H1 (cell line): ENCODE measurements at regions not wholly inside any gene's neighbourhood (a gene's known extent, or its start where the extent isn't known, plus 50 kb on each side); places are given as distances from the start of the nearest gene placed in this dataset.

Source experiments
- CTCF ChIA-PET: fragments of 300-600 bp; sonication (Branson Sonifier 250); formaldehyde crosslinking; loops from one replicate; lab custom pipeline; 2021; ENCODE audit not compliant: partially characterized antibody; lab: Charles Lee
- POLR2A ChIA-PET: fragments of 300-600 bp; sonication (Branson Sonifier 250); formaldehyde crosslinking; loops from one replicate; lab custom pipeline; 2021; ENCODE audit warnings: inconsistent platforms; ENCODE audit not compliant: partially characterized antibody; lab: Charles Lee
- DNase-seq, 2 experiments: peaks; one replicate each; pipeline versions ENCODE4 v3.0.0 to v3.0.0-alpha.2; 2010 to 2022; ENCODE audit warnings: low spot score in 2 of 2, low read depth in 1 of 2, mixed read lengths in 1 of 2
- FAIRE-seq: peaks from 2 replicates; lab custom pipeline; 2011; peaks lifted over from hg19 to GRCh38; lab: Jason Lieb, UNC
- H2AFZ ChIP-seq: 2 replicates; pipeline ENCODE4 v1.8.1; 2012; ENCODE audit warnings: low read length, inconsistent platforms
- H2AK5ac ChIP-seq: 2 replicates; pipeline ENCODE4 v1.6.1; 2013; ENCODE audit warnings: low read depth, low read length
- H2BK120ac ChIP-seq: replicated peaks from 2 replicates; pipeline ENCODE3; 2013; ENCODE audit warnings: low read depth, low read length, inconsistent platforms
- H2BK12ac ChIP-seq: 2 replicates; pipeline ENCODE4 v1.6.1; 2013; ENCODE audit warnings: low read depth, low read length
- H2BK15ac ChIP-seq: 2 replicates; pipeline ENCODE4 v1.6.1; 2013; ENCODE audit warnings: low read length
- H2BK20ac ChIP-seq: 2 replicates; pipeline ENCODE4 v1.6.1; 2013; ENCODE audit warnings: low read length
- H2BK5ac ChIP-seq: 2 replicates; pipeline ENCODE4 v1.6.1; 2013; ENCODE audit warnings: low read depth, low read length
- H3K14ac ChIP-seq: 2 replicates; pipeline ENCODE4 v1.6.1; 2013; ENCODE audit warnings: inconsistent platforms; ENCODE audit not compliant: insufficient read length
- H3K18ac ChIP-seq: 2 replicates; pipeline ENCODE4 v1.6.1; 2013; ENCODE audit warnings: low read length; ENCODE audit errors: extremely low read depth
- H3K23ac ChIP-seq: 2 replicates; pipeline ENCODE4 v1.6.1; 2013; ENCODE audit warnings: inconsistent platforms; ENCODE audit not compliant: insufficient read length
- H3K23me2 ChIP-seq: 2 replicates; pipeline ENCODE4 v1.6.1; 2013; ENCODE audit warnings: low read depth, low read length
- H3K27ac ChIP-seq: 2 replicates; pipeline ENCODE4 v1.6.1; 2011; ENCODE audit warnings: low read depth, low read length, inconsistent platforms
- H3K27me3 ChIP-seq, 4 experiments: replicated peaks in 1 of 4; 1 replicate in 1 of 4; 2 replicates in 3 of 4; pipeline versions ENCODE4 v1.6.1 to v1.8.1; 2011 to 2013; ENCODE audit warnings: low read length in 3 of 4, mild to moderate bottlenecking in 3 of 4, inconsistent platforms in 2 of 4, mixed read lengths in 2 of 4, moderate library complexity in 1 of 4; ENCODE audit not compliant: control insufficient read depth in 3 of 4, insufficient read depth in 3 of 4; ENCODE audit errors: extremely low read depth in 1 of 4
- H3K36me3 ChIP-seq, 4 experiments: 2 replicates each; pipeline versions ENCODE4 v1.6.1 to v1.8.1; 2011 to 2013; ENCODE audit warnings: mild to moderate bottlenecking in 4 of 4, low read length in 3 of 4, moderate library complexity in 2 of 4, control low read depth in 1 of 4, inconsistent platforms in 1 of 4; ENCODE audit not compliant: insufficient read depth in 4 of 4, control insufficient read depth in 2 of 4
- H3K4ac ChIP-seq: replicated peaks from 2 replicates; pipeline ENCODE3; 2013; ENCODE audit warnings: low read length, low read depth, mixed read lengths, inconsistent platforms; ENCODE audit not compliant: insufficient read length
- H3K4me1 ChIP-seq, 4 experiments: replicated peaks in 1 of 4; 1 replicate in 1 of 4; 2 replicates in 3 of 4; pipeline versions ENCODE4 v1.6.1 to v1.8.1; 2011 to 2013; ENCODE audit warnings: low read length in 3 of 4, inconsistent platforms in 2 of 4, mixed read lengths in 1 of 4; ENCODE audit not compliant: insufficient read depth in 4 of 4, control insufficient read depth in 3 of 4
- H3K4me2 ChIP-seq, 2 experiments: 2 replicates each; pipeline versions ENCODE4 v1.6.1 to v1.8.1; 2011 to 2013; ENCODE audit warnings: low read depth in 2 of 2, low read length in 2 of 2, control low read depth in 1 of 2, inconsistent platforms in 1 of 2, mild to moderate bottlenecking in 1 of 2; ENCODE audit not compliant: insufficient read depth in 1 of 2
- H3K4me3 ChIP-seq, 4 experiments: fragments of 200-600, 300-600 bp in 1 of 4; sonication (generic), shearing (Covaris generic), sonication (Bioruptor Twin) in 1 of 4; 2 replicates each; pipeline versions ENCODE4 v1.5.1 to v1.8.1; 2011 to 2016; ENCODE audit warnings: low read length in 4 of 4, low read depth in 3 of 4, control low read depth in 2 of 4, inconsistent platforms in 2 of 4, mild to moderate bottlenecking in 2 of 4, mixed read lengths in 1 of 4, moderate library complexity in 1 of 4; ENCODE audit not compliant: insufficient read depth in 2 of 4; ENCODE audit errors: extremely low read depth in 1 of 4
- H3K56ac ChIP-seq: replicated peaks from 2 replicates; pipeline ENCODE3; 2013; ENCODE audit warnings: low read depth, mild to moderate bottlenecking, mixed read lengths, low read length, inconsistent platforms; ENCODE audit not compliant: insufficient read length
- H3K79me1 ChIP-seq: 2 replicates; pipeline ENCODE4 v1.6.1; 2013; ENCODE audit warnings: low read depth, low read length, control low read depth
- H3K79me2 ChIP-seq, 2 experiments: 2 replicates each; pipeline versions ENCODE4 v1.6.1 to v1.8.1; 2012 to 2013; ENCODE audit warnings: low read length in 2 of 2, mild to moderate bottlenecking in 2 of 2, inconsistent platforms in 1 of 2; ENCODE audit not compliant: insufficient read depth in 2 of 2, control insufficient read depth in 1 of 2
- H3K9ac ChIP-seq, 4 experiments: replicated peaks in 1 of 4; 1 replicate in 1 of 4; 2 replicates in 3 of 4; pipeline versions ENCODE4 v1.6.1 to v1.8.1; 2011 to 2013; ENCODE audit warnings: low read depth in 3 of 4, low read length in 3 of 4, control low read depth in 2 of 4, mild to moderate bottlenecking in 2 of 4, moderate library complexity in 2 of 4, inconsistent platforms in 1 of 4; ENCODE audit errors: extremely low read depth in 1 of 4
- H3K9me3 ChIP-seq, 2 experiments: 2 replicates each; pipeline versions ENCODE4 v1.6.1 to v1.8.1; 2012 to 2013; ENCODE audit warnings: mild to moderate bottlenecking in 2 of 2, moderate library complexity in 2 of 2, control low read depth in 1 of 2, inconsistent platforms in 1 of 2, low read depth in 1 of 2, low read length in 1 of 2, mixed read lengths in 1 of 2; ENCODE audit not compliant: insufficient read depth in 2 of 2
- H4K20me1 ChIP-seq, 2 experiments: replicated peaks in 1 of 2; 2 replicates each; pipeline versions ENCODE3 to v1.8.1; 2011 to 2013; ENCODE audit warnings: inconsistent platforms in 2 of 2, low read length in 2 of 2, mild to moderate bottlenecking in 1 of 2; ENCODE audit not compliant: insufficient read depth in 2 of 2, control insufficient read depth in 1 of 2
- H4K5ac ChIP-seq: 2 replicates; pipeline ENCODE4 v1.6.1; 2013; ENCODE audit warnings: low read length, low read depth, mixed read lengths, inconsistent platforms; ENCODE audit not compliant: insufficient read length
- H4K8ac ChIP-seq: 2 replicates; pipeline ENCODE4 v1.8.0; 2013; ENCODE audit warnings: mild to moderate bottlenecking, moderate library complexity, low read length, inconsistent platforms; ENCODE audit not compliant: insufficient read depth; ENCODE audit errors: extremely low read depth
- H4K91ac ChIP-seq: replicated peaks from 2 replicates; pipeline ENCODE3; 2013; ENCODE audit warnings: low read length, mixed read lengths, inconsistent platforms; ENCODE audit not compliant: insufficient read length
- CBX5 ChIP-seq: fragments of 300-800, 300-1000 bp; sonication (generic); IDR thresholded peaks from 2 replicates; pipeline ENCODE4 v1.7.1; 2016; ENCODE audit warnings: antibody characterized with exemption, low read length, low read depth
- CTBP2 ChIP-seq: IDR thresholded peaks from 2 replicates; pipeline ENCODE4 v1.7.0; 2011; ENCODE audit warnings: borderline replicate concordance, mild to moderate bottlenecking, moderate library complexity, mixed read lengths, low read length; ENCODE audit not compliant: insufficient read depth, insufficient read length
- POU5F1 ChIP-seq: IDR thresholded peaks from 2 replicates; pipeline ENCODE4 v1.6.1; 2011; ENCODE audit warnings: low read depth, mild to moderate bottlenecking, low read length, moderate library complexity
- SIX5 ChIP-seq: IDR thresholded peaks from 2 replicates; pipeline ENCODE4 v1.6.1; 2011; ENCODE audit warnings: mild to moderate bottlenecking, low read depth, low read length
- SP2 ChIP-seq: IDR thresholded peaks from 2 replicates; pipeline ENCODE4 v1.6.1; 2012; ENCODE audit warnings: mild to moderate bottlenecking, low read length, inconsistent platforms
- WGBS, 2 experiments: shearing (Covaris generic) in 1 of 2; methylation state at CpG; one replicate each; pipeline versions ENCODE4 v1.1.6 to v1.1.7; 2013 to 2015; ENCODE audit warnings: low lambda C conversion rate in 2 of 2, mixed read lengths in 2 of 2, inconsistent platforms in 1 of 2, low coverage in 1 of 2, missing lambda C conversion rate in 1 of 2; ENCODE audit not compliant: insufficient replicate concordance in 2 of 2, insufficient coverage in 1 of 2, insufficient read length in 1 of 2; ENCODE audit errors: extremely low coverage in 1 of 2, missing lambda C conversion rate in 1 of 2; 5-methylcytosine and 5-hydroxymethylcytosine counted together

- no peaks in the 10 kb centered on the region for H3K27me3 ChIP-seq
- CTCF ChIA-PET = interaction anchor here (1.1 kb wide), 1 partner anchor 15 kb away, joined by 3 read pairs; no protein-coding TSS in a partner anchor
- no peak overlapping the region for H3K4me3 ChIP-seq
- no peak for FAIRE-seq
- H4K91ac ChIP-seq = no peak overlapping the region
- no peak overlapping the region for H2AK5ac ChIP-seq
- no peak overlapping the region for H2BK120ac ChIP-seq
- H3K14ac ChIP-seq = no peak overlapping the region
- DNase-seq = no peak
- no peak overlapping the region for H2BK20ac ChIP-seq
- no peak overlapping the region for H3K56ac ChIP-seq
- H2AFZ ChIP-seq = no peak overlapping the region
- H3K79me2 ChIP-seq = no peaks in the 10 kb centered on the region
- H4K20me1 ChIP-seq = no peaks in the 10 kb centered on the region
- no peak overlapping the region for H3K23ac ChIP-seq
- H3K4ac ChIP-seq = no peak overlapping the region
- H2BK12ac ChIP-seq = no peak overlapping the region
- H4K8ac ChIP-seq = no peak overlapping the region
- H2BK15ac ChIP-seq = no peak overlapping the region
- H2BK5ac ChIP-seq = no peak overlapping the region
- H3K27ac ChIP-seq = no peak overlapping the region
- no peak overlapping the region for H4K5ac ChIP-seq
- no peaks in the 10 kb centered on the region for H3K79me1 ChIP-seq
- H3K9me3 ChIP-seq = peaks cover 0 to 8% of the 10 kb centered on the region in 2 experiments; a peak in 1 of 4 replicates
- H3K4me2 ChIP-seq = no peak overlapping the region
- H3K4me1 ChIP-seq = no peaks in the 10 kb centered on the region
- no peaks in the 10 kb centered on the region for H3K23me2 ChIP-seq
- POLR2A ChIA-PET = no interaction called here
- no peaks in the 10 kb centered on the region; a peak in 1 of 8 replicates for H3K36me3 ChIP-seq
- no peak overlapping the region for H3K9ac ChIP-seq
- 91% methylated on average over 2 of the region's 2 CpGs; no CpG with 5 or more reads in 1 of the 2 experiments for WGBS, 2 experiments
- no peak overlapping the region for H3K18ac ChIP-seq
- no peak for TF ChIP-seq SP2
- TF ChIP-seq SIX5 = no peak
- TF ChIP-seq CBX5 = no peak
- TF ChIP-seq POU5F1 = no peak
- no peak for TF ChIP-seq CTBP2
These were observed 634.4 kb downstream of the LRFN5 start for GRCh38 chr14:42241101-42241500.
